HUES48 (cell line): ENCODE measurements at regions not wholly inside any gene's neighbourhood (a gene's known extent, or its start where the extent isn't known, plus 50 kb on each side); places are given as distances from the start of the nearest gene placed in this dataset.

Source experiments
- H3K27ac ChIP-seq: one replicate; pipeline ENCODE4 v1.7.0; 2013; ENCODE audit warnings: low read depth, low read length, inconsistent platforms
- H3K27me3 ChIP-seq: 2 replicates; pipeline ENCODE4 v1.6.1; 2013; ENCODE audit warnings: mild to moderate bottlenecking, low read length; ENCODE audit not compliant: control insufficient read depth, insufficient read depth
- H3K36me3 ChIP-seq: 2 replicates; pipeline ENCODE4 v1.6.1; 2013; ENCODE audit warnings: low read length; ENCODE audit not compliant: control insufficient read depth, insufficient read depth
- H3K4me1 ChIP-seq: 2 replicates; pipeline ENCODE4 v1.6.1; 2013; ENCODE audit warnings: mild to moderate bottlenecking, low read length; ENCODE audit not compliant: control insufficient read depth, insufficient read depth
- H3K4me3 ChIP-seq: 2 replicates; pipeline ENCODE4 v1.5.1; 2013; ENCODE audit warnings: mild to moderate bottlenecking, low read depth, low read length
- H3K9ac ChIP-seq: 2 replicates; pipeline ENCODE4 v1.6.1; 2013; ENCODE audit warnings: mild to moderate bottlenecking, low read depth, low read length, moderate library complexity
- H3K9me3 ChIP-seq: 2 replicates; pipeline ENCODE4 v1.6.1; 2013; ENCODE audit warnings: low read length; ENCODE audit not compliant: control insufficient read depth, insufficient read depth

- Histone ChIP-seq H3K36me3 (no peaks in the 10 kb centered on the region), H3K27me3 (no peaks in the 10 kb centered on the region), H3K9me3 (no peaks in the 10 kb centered on the region), H3K27ac (no peak overlapping the region), H3K9ac (no peak overlapping the region), H3K4me1 (no peaks in the 10 kb centered on the region), H3K4me3 (no peak overlapping the region)
These were observed 509.5 kb upstream of the CELF2 start for GRCh38 chr10:10508211-10508610.

- Histone ChIP-seq H3K9me3 (no peaks in the 10 kb centered on the region), H3K4me3 (no peak overlapping the region), H3K4me1 (no peaks in the 10 kb centered on the region), H3K36me3 (no peaks in the 10 kb centered on the region), H3K27ac (no peak overlapping the region), H3K9ac (no peak overlapping the region), H3K27me3 (no peaks in the 10 kb centered on the region)
These were observed 507.5 kb upstream of the CELF2 start for GRCh38 chr10:10510179-10510578.

- Histone ChIP-seq H3K4me3 (no peak overlapping the region), H3K9me3 (no peaks in the 10 kb centered on the region), H3K27ac (no peak overlapping the region), H3K27me3 (no peaks in the 10 kb centered on the region), H3K4me1 (no peaks in the 10 kb centered on the region), H3K36me3 (no peaks in the 10 kb centered on the region), H3K9ac (no peak overlapping the region)
These were observed 504.6 kb upstream of the CELF2 start for GRCh38 chr10:10513067-10513466.

- no peaks in the 10 kb centered on the region for H3K36me3 ChIP-seq
- H3K27me3 ChIP-seq, result no peaks in the 10 kb centered on the region
- H3K9me3 ChIP-seq, result no peaks in the 10 kb centered on the region
These were observed 503.8 kb upstream of the CELF2 start for GRCh38 chr10:10513898-10514297.

GRCh38 chr10:10514797-10515196 is 502.9 kb upstream of the CELF2 start:
- no peaks in the 10 kb centered on the region for H3K27me3 ChIP-seq
- H3K9ac ChIP-seq, result no peak overlapping the region
- H3K4me1 ChIP-seq, result 0 out of 2 replicates have a peak, but pooled peaks cover 4% of the 10 kb centered on the region
- no peak overlapping the region for H3K4me3 ChIP-seq
- no peak overlapping the region for H3K27ac ChIP-seq
- H3K9me3 ChIP-seq, result no peaks in the 10 kb centered on the region
- no peaks in the 10 kb centered on the region for H3K36me3 ChIP-seq

More at GRCh38 chr10:10513898-10514297, 503.8 kb upstream of the CELF2 start:
- Histone ChIP-seq H3K27ac (no peak overlapping the region), H3K9ac (no peak overlapping the region), H3K4me1 (no peaks in the 10 kb centered on the region), H3K4me3 (no peak overlapping the region)

GRCh38 chr10:10515479-10516204 is 502.0 kb upstream of the CELF2 start:
- Histone ChIP-seq H3K9ac (no peak overlapping the region), H3K4me1 (0 out of 2 replicates have a peak, but pooled peaks cover 5% of the 10 kb centered on the region), H3K27ac (no peak overlapping the region), H3K4me3 (no peak overlapping the region), H3K27me3 (no peaks in the 10 kb centered on the region), H3K9me3 (no peaks in the 10 kb centered on the region), H3K36me3 (no peaks in the 10 kb centered on the region)

- H3K27me3 ChIP-seq, result no peaks in the 10 kb centered on the region
- H3K9ac ChIP-seq, result no peak overlapping the region
- H3K9me3 ChIP-seq, result no peaks in the 10 kb centered on the region
- no peak overlapping the region for H3K4me3 ChIP-seq
- H3K4me1 ChIP-seq, result 0 out of 2 replicates have a peak, but pooled peaks cover 5% of the 10 kb centered on the region
- H3K27ac ChIP-seq, result no peak overlapping the region
- H3K36me3 ChIP-seq, result no peaks in the 10 kb centered on the region
These were observed 501.1 kb upstream of the CELF2 start for GRCh38 chr10:10516346-10517130.

- Histone ChIP-seq H3K4me1 (0 out of 2 replicates have a peak, but pooled peaks cover 5% of the 10 kb centered on the region), H3K27ac (no peak overlapping the region), H3K4me3 (no peak overlapping the region), H3K36me3 (no peaks in the 10 kb centered on the region), H3K27me3 (no peaks in the 10 kb centered on the region), H3K9me3 (no peaks in the 10 kb centered on the region), H3K9ac (no peak overlapping the region)
These were observed 499.8 kb upstream of the CELF2 start for GRCh38 chr10:10517866-10518265.

GRCh38 chr10:10519674-10520073 is 498.0 kb upstream of the CELF2 start:
- no peak overlapping the region for H3K9ac ChIP-seq
- no peaks in the 10 kb centered on the region for H3K27me3 ChIP-seq
- 0 out of 2 replicates have a peak, but pooled peaks cover 5% of the 10 kb centered on the region for H3K4me1 ChIP-seq
- H3K27ac ChIP-seq, result no peak overlapping the region
- H3K4me3 ChIP-seq, result no peak overlapping the region
- no peaks in the 10 kb centered on the region for H3K9me3 ChIP-seq
- no peaks in the 10 kb centered on the region for H3K36me3 ChIP-seq

- Histone ChIP-seq H3K4me3 (no peak overlapping the region), H3K27me3 (no peaks in the 10 kb centered on the region), H3K9ac (no peak overlapping the region), H3K4me1 (0 out of 2 replicates have a peak, but pooled peaks cover 5% of the 10 kb centered on the region), H3K36me3 (no peaks in the 10 kb centered on the region), H3K27ac (no peak overlapping the region), H3K9me3 (no peaks in the 10 kb centered on the region)
These were observed 496.9 kb upstream of the CELF2 start for GRCh38 chr10:10520491-10521385.
